ENCODE measurements at regions not wholly inside any gene's neighbourhood (a gene's known extent, or its start where the extent isn't known, plus 50 kb on each side); places are given as distances from the start of the nearest gene placed in this dataset.

DNA sequence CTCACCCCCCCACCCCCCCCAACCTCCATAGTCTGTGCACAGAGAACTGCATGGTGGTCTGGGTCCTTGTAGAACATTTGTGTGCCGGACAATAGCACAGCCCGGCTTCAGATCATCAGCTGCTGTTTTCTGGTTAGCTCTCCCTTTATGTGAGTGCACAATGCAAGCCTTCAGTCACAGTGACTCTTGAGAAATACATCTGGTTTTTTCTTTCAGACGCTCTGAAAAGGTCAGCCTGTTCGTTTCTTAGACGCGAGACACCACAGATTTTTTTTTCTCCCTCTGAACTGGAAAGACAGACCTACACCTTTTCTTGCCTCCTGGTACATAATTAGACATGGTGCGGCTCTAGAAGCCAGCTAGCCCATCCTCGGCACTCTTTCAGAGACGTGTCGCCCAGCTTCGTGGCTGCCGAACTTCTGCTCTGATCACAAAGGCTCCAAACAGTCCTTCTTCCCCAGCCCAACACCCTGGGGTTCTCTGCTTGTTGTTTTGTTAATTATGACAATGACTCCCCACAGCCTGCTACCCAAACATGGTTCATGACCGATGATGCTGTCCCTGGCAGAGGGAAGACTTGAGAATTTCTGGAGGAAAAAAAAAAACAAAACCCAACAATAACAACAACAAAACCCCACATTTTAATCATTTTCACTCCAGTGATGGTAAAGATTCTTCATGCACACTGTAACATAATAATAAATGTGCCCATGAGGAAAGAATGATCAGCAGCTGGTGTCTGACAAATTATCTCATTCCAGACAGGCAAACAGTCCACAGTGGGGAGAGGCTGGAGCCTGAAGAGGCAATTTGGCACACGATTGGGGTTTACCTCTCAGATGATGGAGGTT, 241.4 kb upstream of the ZNF462 start:
- Histone ChIP-seq H3K9ac (no peak overlapping the region), H3F3A (ENCODE audit: low read depth) (peaks cover 25% of the 10 kb centered on the region), H3K4me1 (peaks cover 43% of the 10 kb centered on the region), H3K36me3 (no peaks in the 10 kb centered on the region), H3K27me3 (no peaks in the 10 kb centered on the region), H3K27ac (peak overlapping the region; percentile 88), H3K79me2 (ENCODE audit: low read depth) (no peaks in the 10 kb centered on the region), H3K4me3 (peak overlapping the region; percentile 25), H3K4me2 (peak overlapping the region; percentile 73), H2AFZ (replicated peaks) (no peak overlapping the region), H3K9me3 (ENCODE audit: low read depth) (no peaks in the 10 kb centered on the region), H4K20me1 (ENCODE audit: low read depth) (no peaks in the 10 kb centered on the region)
- DNase-seq (ENCODE audit: low spot score) = peak; percentile 84
- Mint-ChIP-seq H3K27ac (peak overlapping the region; percentile 94), H3K4me3 (peak overlapping the region; percentile 80), H3K9me3 (no peaks in the 10 kb centered on the region), H3K4me1 (peaks cover 34% of the 10 kb centered on the region), H3K36me3 (no peaks in the 10 kb centered on the region), H3K27me3 (ENCODE audit: insufficient read depth, low read depth) (no peaks in the 10 kb centered on the region)
- TF ChIP-seq, protein P1, sequence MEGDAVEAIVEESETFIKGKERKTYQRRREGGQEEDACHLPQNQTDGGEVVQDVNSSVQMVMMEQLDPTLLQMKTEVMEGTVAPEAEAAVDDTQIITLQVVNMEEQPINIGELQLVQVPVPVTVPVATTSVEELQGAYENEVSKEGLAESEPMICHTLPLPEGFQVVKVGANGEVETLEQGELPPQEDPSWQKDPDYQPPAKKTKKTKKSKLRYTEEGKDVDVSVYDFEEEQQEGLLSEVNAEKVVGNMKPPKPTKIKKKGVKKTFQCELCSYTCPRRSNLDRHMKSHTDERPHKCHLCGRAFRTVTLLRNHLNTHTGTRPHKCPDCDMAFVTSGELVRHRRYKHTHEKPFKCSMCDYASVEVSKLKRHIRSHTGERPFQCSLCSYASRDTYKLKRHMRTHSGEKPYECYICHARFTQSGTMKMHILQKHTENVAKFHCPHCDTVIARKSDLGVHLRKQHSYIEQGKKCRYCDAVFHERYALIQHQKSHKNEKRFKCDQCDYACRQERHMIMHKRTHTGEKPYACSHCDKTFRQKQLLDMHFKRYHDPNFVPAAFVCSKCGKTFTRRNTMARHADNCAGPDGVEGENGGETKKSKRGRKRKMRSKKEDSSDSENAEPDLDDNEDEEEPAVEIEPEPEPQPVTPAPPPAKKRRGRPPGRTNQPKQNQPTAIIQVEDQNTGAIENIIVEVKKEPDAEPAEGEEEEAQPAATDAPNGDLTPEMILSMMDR (IDR thresholded peaks at IDR 0.05) = no peak
- TF ChIP-seq EZH2phosphoT487 (IDR thresholded peaks at IDR 0.05) (no peak), EZH2 (IDR thresholded peaks at IDR 0.05) (no peak)

DNA sequence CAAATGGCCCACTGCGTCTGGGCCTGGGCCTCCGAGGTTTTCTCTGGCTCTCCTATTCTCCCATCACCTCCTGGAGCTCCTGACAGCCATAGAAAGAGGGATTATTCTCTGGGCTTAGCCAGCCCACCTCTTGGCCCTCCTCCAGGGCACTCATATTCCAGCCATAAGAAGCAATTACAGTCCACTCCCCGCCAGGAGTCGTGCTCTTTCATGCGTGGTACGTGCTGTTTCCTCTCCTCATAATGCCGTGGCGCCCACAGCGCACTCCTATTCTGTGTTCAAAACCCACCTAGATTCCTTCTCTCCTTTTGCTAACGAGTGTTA, 240.8 kb upstream of the ZNF462 start:
- no peak for TF ChIP-seq EZH2phosphoT487 (IDR thresholded peaks at IDR 0.05)
- TF ChIP-seq, protein P1 (IDR thresholded peaks at IDR 0.05) = no peak
- TF ChIP-seq EZH2 (IDR thresholded peaks at IDR 0.05) = no peak
- DNase-seq (ENCODE audit: low spot score) = peak; percentile 32
- Histone ChIP-seq H3K4me3 (no peak overlapping the region), H3K9me3 (ENCODE audit: low read depth) (no peaks in the 10 kb centered on the region), H3K36me3 (no peaks in the 10 kb centered on the region), H3K27me3 (no peaks in the 10 kb centered on the region), H3K9ac (no peak overlapping the region), H3K27ac (no peak overlapping the region), H3F3A (ENCODE audit: low read depth) (peaks cover 25% of the 10 kb centered on the region), H3K4me2 (peak overlapping the region; percentile 73), H3K79me2 (ENCODE audit: low read depth) (no peaks in the 10 kb centered on the region), H2AFZ (replicated peaks) (no peak overlapping the region), H4K20me1 (ENCODE audit: low read depth) (no peaks in the 10 kb centered on the region), H3K4me1 (peaks cover 43% of the 10 kb centered on the region)
- peak overlapping the region; percentile 64 for H3K27ac Mint-ChIP-seq
- peaks cover 34% of the 10 kb centered on the region for H3K4me1 Mint-ChIP-seq
- no peaks in the 10 kb centered on the region for H3K9me3 Mint-ChIP-seq
- no peaks in the 10 kb centered on the region for H3K36me3 Mint-ChIP-seq
- H3K4me3 Mint-ChIP-seq = peak overlapping the region; percentile 5
- H3K27me3 Mint-ChIP-seq (ENCODE audit: insufficient read depth, low read depth) = no peaks in the 10 kb centered on the region

DNA sequence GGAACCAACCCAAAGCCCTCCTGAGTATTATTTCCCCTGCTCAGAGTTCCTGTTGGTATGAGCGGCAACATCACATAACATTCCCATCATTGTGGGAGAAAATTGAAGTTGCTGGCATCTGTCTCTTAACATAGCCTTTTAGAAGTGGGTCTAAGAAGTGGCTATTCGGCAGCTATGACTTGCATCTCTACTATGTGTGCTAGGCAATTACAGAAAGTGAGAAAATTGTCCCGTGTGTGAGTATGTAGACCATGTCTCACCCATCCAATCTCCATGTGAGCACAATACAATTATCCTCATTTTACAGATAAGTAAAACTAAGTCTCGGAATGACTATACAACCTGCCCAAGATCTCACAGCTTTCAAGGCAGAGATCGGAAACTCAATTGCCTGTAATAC, 239.4 kb upstream of the ZNF462 start:
- Mint-ChIP-seq H3K36me3 (no peaks in the 10 kb centered on the region), H3K4me1 (peaks cover 32% of the 10 kb centered on the region), H3K4me3 (no peak overlapping the region), H3K9me3 (no peaks in the 10 kb centered on the region), H3K27me3 (ENCODE audit: insufficient read depth, low read depth) (no peaks in the 10 kb centered on the region), H3K27ac (no peak overlapping the region)
- H3F3A ChIP-seq (ENCODE audit: low read depth) = peaks cover 25% of the 10 kb centered on the region
- H3K36me3 ChIP-seq = no peaks in the 10 kb centered on the region
- H4K20me1 ChIP-seq (ENCODE audit: low read depth) = no peaks in the 10 kb centered on the region
- H3K27ac ChIP-seq = no peak overlapping the region
- peaks cover 42% of the 10 kb centered on the region for H3K4me1 ChIP-seq
- TF ChIP-seq, protein P1 (IDR thresholded peaks at IDR 0.05) = no peak
- no peak for TF ChIP-seq EZH2phosphoT487 (IDR thresholded peaks at IDR 0.05)
- H2AFZ ChIP-seq (replicated peaks) = no peak overlapping the region
- H3K27me3 ChIP-seq = no peaks in the 10 kb centered on the region
- H3K9ac ChIP-seq = no peak overlapping the region
- DNase-seq (ENCODE audit: low spot score) = no peak
- H3K4me3 ChIP-seq = no peak overlapping the region
- no peaks in the 10 kb centered on the region for H3K79me2 ChIP-seq (ENCODE audit: low read depth)
- H3K9me3 ChIP-seq (ENCODE audit: low read depth) = no peaks in the 10 kb centered on the region
- no peak overlapping the region for H3K4me2 ChIP-seq

Data from neural progenitor cell (in vitro differentiated cells).